HG02678 (cell line): ENCODE measurements at regions not wholly inside any gene's neighbourhood (a gene's known extent, or its start where the extent isn't known, plus 50 kb on each side); places are given as distances from the start of the nearest gene placed in this dataset.

Source experiments
- ATAC-seq: cut with Tn5 transposase; IDR thresholded peaks from one replicate; pipeline ENCODE4 v1.9.1; 2021; ENCODE audit warnings: mild to moderate bottlenecking, moderate library complexity; ENCODE audit not compliant: unreplicated experiment

GRCh38 chr14:81829447-81829846 lies 295.8 kb upstream of the SEL1L start:
- ATAC-seq: no peak

DNA sequence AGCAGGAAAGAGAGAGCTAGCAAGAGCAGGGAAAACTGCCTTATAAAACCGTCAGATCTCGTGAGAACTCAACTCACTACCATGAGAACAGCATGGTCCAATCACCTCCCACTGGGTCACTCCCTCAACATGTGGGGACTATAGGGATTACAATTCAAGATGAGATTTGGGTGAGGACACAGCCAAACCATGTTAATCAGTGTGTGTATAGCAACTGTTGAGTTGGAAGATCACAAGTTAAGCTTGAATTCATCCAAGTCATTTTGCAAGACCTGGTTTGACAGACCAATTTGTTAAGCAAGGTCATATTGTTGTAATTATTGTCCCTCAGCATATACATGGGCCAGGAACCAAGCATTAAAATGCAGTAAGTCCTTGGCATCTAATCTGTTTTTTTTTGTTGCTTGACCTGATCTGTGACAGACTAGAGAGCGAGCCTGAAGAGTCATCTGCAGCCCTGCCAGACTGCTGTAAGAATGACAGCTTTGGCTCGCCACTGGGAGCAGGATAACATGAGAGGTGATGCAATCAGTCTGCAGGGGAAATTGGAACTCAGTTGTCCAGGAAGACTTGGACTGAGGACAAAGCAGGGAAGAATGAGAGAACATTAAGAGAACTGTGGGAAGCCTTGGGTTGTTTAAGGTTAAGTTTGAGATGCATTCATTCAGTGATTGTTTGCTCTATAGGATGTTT lies 297.6 kb upstream of the SEL1L start:
- ATAC-seq: no peak

GRCh38 chr14:81834308-81834707 lies 300.7 kb upstream of the SEL1L start:
- ATAC-seq: no peak

- ATAC-seq: no peak
Measured at GRCh38 chr14:81837304-81837703, 303.7 kb upstream of the SEL1L start.

- no peak for ATAC-seq
Measured at GRCh38 chr14:81839056-81839455, 305.4 kb upstream of the SEL1L start.

GRCh38 chr14:81841346-81841745 lies 307.7 kb upstream of the SEL1L start:
- ATAC-seq: no peak

DNA sequence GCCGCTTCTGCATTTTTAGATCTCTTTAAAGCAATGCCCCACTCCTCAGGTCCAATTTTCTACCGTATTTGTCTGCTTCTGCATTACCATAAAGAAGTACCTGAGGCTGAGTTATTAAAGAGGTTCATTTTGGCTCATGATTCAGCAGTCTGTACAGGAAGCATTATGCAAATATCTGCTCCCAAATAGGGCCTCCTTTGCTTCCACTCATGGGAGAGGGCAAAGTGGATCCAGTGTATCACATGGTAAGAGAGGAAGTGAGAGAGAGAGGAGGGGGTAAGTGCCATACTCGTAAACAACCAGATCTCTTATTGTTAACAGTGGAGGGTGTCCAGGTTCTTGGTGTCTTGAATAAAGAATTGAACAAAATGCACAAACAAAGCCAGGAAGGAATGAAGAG lies 316.1 kb upstream of the SEL1L start:
- ATAC-seq: no peak

- ATAC-seq: no peak
Measured at GRCh38 chr14:81855007-81855406, 321.4 kb upstream of the SEL1L start.

- ATAC-seq: no peak
Measured at GRCh38 chr14:81859046-81859445, 325.4 kb upstream of the SEL1L start.

- no peak for ATAC-seq
Measured at GRCh38 chr14:81868172-81868571, 334.5 kb upstream of the SEL1L start.

DNA sequence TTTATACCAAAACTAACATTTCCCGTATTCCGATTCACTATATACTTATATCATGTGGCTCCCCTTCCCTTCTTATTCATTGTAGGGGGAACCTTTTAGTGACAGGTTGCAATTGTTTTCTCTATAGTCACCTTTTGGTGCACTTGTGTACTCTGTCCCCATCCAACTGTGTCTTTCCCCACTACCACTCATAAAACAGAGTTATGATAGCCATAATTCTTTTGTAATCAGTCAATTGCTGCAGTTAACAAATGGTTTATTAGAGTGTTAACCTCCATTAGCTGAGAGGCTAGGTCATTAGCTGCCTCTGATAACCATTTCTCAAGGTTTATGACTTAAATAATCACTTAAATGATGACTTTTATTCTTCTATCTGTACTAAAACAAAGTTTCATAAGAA lies 338.1 kb upstream of the SEL1L start:
- ATAC-seq: no peak

DNA sequence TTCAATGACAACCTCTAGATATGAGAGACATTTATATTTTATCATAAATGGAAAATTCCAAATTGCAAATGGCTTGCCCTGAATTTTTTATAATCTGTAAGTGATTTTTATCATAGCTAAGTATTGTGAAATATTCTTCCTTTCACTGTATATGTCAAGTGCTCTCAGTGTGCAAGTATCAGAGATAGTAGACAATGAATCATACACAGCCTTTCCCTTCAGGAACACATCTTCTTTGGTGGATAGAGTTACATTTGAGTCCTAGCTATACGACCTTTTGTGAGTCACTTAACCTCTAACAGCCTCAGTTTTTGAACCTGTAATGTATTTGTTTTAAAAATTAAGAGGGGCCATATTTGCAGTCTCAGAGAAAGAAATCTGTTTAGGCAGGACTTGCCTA lies 350.7 kb upstream of the SEL1L start:
- no peak for ATAC-seq

DNA sequence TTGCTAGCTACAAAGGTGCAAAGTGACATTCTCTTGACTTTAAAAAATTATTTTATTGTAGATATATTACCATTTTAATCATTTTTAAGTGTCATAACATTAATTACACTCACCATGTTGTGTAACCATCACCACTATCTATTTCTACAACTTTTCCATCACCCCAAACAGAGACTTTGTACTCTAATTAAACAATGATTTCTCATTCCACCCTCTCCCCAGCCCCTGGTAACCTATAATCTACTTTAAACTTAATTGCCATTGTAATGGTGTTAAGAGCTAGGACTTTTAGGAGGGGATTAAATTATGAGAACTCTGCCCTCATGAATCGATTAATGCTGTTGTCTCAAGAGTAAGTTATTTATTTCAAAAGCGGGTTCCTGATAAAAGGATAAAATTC lies 352.9 kb upstream of the SEL1L start:
- no peak for ATAC-seq

- ATAC-seq: no peak
Measured at GRCh38 chr14:81889529-81889928, 355.9 kb upstream of the SEL1L start.

DNA sequence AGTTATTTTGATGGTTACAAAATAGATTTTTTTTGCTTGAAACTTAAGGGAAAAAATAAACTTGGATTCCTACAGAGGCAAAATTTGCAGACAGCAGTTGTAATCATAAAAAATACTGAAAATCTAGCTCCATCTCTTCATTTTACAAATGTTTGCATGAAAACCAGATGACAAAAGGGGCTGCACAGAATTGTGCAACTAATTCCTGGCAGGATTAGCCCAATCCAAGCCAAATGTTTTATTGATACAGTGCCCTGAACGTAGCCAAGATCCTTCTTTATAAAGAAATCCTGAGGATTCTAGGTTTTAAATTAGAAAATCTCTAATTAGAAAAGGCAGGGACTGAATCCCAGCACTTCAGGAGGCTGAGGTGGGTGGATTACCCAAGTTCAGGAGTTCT lies 356.4 kb upstream of the SEL1L start:
- no peak for ATAC-seq

- ATAC-seq: no peak
Measured at GRCh38 chr14:81903477-81903876, 369.8 kb upstream of the SEL1L start.

GRCh38 chr14:81927070-81927469 lies 393.4 kb upstream of the SEL1L start:
- no peak for ATAC-seq

- no peak for ATAC-seq
Measured at GRCh38 chr14:81931828-81932227, 398.2 kb upstream of the SEL1L start.

DNA sequence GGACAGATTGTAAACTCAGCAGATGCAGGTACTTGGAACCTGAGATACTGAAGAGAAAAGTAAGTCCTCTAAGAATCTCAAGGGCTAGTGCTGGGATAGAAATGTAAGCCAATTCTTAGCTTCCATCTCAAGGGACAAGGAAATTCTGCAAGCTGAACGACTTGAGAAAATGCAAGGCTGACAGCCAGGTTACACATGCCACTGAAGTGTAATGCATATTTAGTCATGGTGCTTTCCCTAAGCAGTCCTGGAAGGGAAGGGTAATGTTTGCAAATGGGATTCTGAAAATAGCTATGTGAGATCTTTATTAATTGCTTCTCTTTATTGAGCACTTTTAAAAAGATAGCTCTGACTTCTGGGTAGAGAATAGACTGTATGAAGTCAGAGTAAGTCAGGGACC lies 402.7 kb upstream of the SEL1L start:
- no peak for ATAC-seq

DNA sequence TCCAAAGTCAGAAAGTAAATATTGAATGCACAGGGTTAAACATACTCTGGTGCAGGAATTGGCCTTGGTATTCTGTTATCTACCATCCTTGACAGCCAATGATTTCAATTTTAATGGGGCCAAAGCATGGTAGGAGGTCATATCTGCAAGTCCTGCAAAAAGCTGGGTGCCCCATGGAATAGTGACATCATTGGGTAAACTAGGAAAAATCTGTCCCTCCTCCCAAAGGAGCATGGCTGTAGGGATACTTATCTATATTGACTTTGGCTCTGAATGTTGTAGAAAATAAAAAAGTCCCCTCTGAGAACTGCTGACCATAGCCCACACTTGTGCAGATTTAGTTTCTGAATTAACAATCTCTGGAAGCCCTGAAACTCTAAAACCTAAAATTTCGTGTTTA lies 403.2 kb upstream of the SEL1L start:
- no peak for ATAC-seq

DNA sequence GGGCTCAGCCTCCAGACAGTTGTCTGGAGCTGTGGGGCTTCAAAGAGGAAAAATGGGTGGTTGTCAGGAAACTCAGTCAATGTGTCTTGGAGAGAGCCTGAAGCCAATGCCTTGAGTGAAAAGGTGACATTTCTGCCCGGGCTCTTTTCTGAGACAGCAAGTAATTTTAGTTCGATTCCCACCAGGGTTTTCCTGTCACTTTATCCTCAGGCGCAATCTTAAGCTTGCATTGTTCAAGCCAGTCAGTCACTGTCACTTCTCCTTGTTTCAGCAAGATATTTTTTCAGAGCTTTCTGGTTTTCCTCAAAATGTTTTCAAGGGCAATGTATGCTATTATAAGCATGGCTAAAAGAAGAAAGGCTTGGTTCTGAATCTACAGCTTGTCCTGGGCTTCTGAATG lies 404.7 kb upstream of the SEL1L start:
- no peak for ATAC-seq

DNA sequence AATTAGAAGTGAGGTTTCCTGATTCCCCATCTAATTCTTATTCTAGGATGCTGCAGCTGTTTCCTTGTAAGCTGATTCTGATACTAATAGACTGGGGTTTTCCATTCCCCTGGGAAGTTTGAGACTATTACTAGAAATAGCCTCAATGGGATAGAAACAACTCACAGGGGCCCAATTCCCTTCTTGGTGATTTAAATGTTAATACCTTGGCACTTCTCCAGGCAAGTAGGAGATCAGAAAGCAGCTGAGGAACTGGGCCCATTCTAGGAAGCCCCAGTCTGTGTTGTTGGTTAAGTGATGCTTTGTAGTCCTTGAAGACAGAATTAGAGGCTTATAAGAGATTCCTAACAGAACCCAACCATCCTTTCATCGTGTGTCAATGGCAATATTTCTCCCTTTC lies 407.0 kb upstream of the SEL1L start:
- no peak for ATAC-seq

- ATAC-seq: no peak
Measured at GRCh38 chr14:81942071-81942470, 408.4 kb upstream of the SEL1L start.
